GM23338 (cell line): ENCODE measurements at regions not wholly inside any gene's neighbourhood (a gene's known extent, or its start where the extent isn't known, plus 50 kb on each side); places are given as distances from the start of the nearest gene placed in this dataset.
"Not testable (repeated sequence)": the region's sequence is repeated elsewhere in the genome, so short reads cannot be mapped to it uniquely, and the experiment has no call there.

Experiments
- ATAC-seq: fragments of 200-7000 bp; cut with Tn5 transposase; 3 replicates; pipeline ENCODE4 v1.9.1; 2020
- DNase-seq: peaks from one replicate; pipeline ENCODE4 v3.0.0-alpha.2; 2015; ENCODE audit warnings: low spot score
- H2AFZ ChIP-seq: fragments of 200-600 bp; sonication (generic); 2 replicates; pipeline ENCODE4 v1.8.0; 2016; ENCODE audit warnings: antibody characterized with exemption, mild to moderate bottlenecking, moderate library complexity
- H3F3A ChIP-seq: fragments of 200-600 bp; sonication (generic); replicated peaks from 2 replicates; pipeline ENCODE4 v1.8.0; 2017; ENCODE audit warnings: antibody characterized with exemption, mixed run types, low read depth
- H3K27ac ChIP-seq: fragments of 200-600 bp; sonication (generic); 2 replicates; pipeline ENCODE4 v1.6.1; 2016; ENCODE audit warnings: low read depth
- H3K27me3 ChIP-seq: fragments of 200-600 bp; sonication (generic); 2 replicates; pipeline ENCODE4 v1.8.0; 2016; ENCODE audit warnings: mild to moderate bottlenecking, mixed run types, moderate library complexity; ENCODE audit not compliant: insufficient read depth
- H3K36me3 ChIP-seq: fragments of 200-600 bp; sonication (generic); 2 replicates; pipeline ENCODE4 v1.8.0; 2016; ENCODE audit warnings: mild to moderate bottlenecking; ENCODE audit not compliant: insufficient read depth
- H3K4me1 ChIP-seq: fragments of 200-600 bp; sonication (generic); 2 replicates; pipeline ENCODE4 v1.8.0; 2016; ENCODE audit warnings: mild to moderate bottlenecking, moderate library complexity; ENCODE audit not compliant: insufficient read depth
- H3K4me2 ChIP-seq: fragments of 200-600 bp; sonication (generic); 2 replicates; pipeline ENCODE4 v1.7.1; 2017; ENCODE audit warnings: mixed run types
- H3K4me3 ChIP-seq: fragments of 200-600 bp; sonication (generic); 2 replicates; pipeline ENCODE4 v1.6.1; 2016; ENCODE audit warnings: mixed run types
- H3K79me2 ChIP-seq: fragments of 200-600 bp; sonication (generic); replicated peaks from 2 replicates; pipeline ENCODE4 v1.8.0; 2017; ENCODE audit warnings: mild to moderate bottlenecking; ENCODE audit not compliant: insufficient read depth
- H3K9me2 ChIP-seq: fragments of 200-600 bp; sonication (generic); 2 replicates; pipeline ENCODE4 v1.8.0; 2017; ENCODE audit not compliant: insufficient read depth
- H4K20me1 ChIP-seq: fragments of 200-600 bp; sonication (generic); replicated peaks from 2 replicates; pipeline ENCODE4 v1.8.0; 2017; ENCODE audit warnings: mild to moderate bottlenecking; ENCODE audit not compliant: insufficient read depth
- H3K27ac Mint-ChIP-seq: 2 replicates; pipeline ENCODE4 v1.8.0; 2020; ENCODE audit warnings: inconsistent platforms, mild to moderate bottlenecking, moderate library complexity, mixed read lengths
- H3K27me3 Mint-ChIP-seq: 3 replicates; pipeline ENCODE4 v1.8.0; 2022; ENCODE audit warnings: low read depth, mild to moderate bottlenecking, moderate library complexity, mixed read lengths, inconsistent platforms; ENCODE audit not compliant: insufficient read depth, poor library complexity
- H3K36me3 Mint-ChIP-seq: 3 replicates; pipeline ENCODE4 v1.8.0; 2021; ENCODE audit warnings: low read depth, mild to moderate bottlenecking, inconsistent platforms, moderate library complexity, mixed read lengths
- H3K4me1 Mint-ChIP-seq: 3 replicates; pipeline ENCODE4 v1.8.0; 2020; ENCODE audit warnings: mild to moderate bottlenecking, inconsistent platforms, mixed read lengths
- H3K4me3 Mint-ChIP-seq: 3 replicates; pipeline ENCODE4 v1.8.0; 2021; ENCODE audit warnings: moderate library complexity, mild to moderate bottlenecking, inconsistent platforms, mixed read lengths
- H3K9me3 Mint-ChIP-seq: 3 replicates; pipeline ENCODE4 v1.8.0; 2020; ENCODE audit warnings: moderate library complexity, mild to moderate bottlenecking, inconsistent platforms, mixed read lengths
- TF ChIP-seq, protein P1 (sequence below): fragments of 250-450 bp; sonication (Bioruptor Pico); IDR thresholded peaks from 2 replicates; pipeline ENCODE4 v1.5.0; 2020; ENCODE audit warnings: mild to moderate bottlenecking, moderate library complexity

DNA sequence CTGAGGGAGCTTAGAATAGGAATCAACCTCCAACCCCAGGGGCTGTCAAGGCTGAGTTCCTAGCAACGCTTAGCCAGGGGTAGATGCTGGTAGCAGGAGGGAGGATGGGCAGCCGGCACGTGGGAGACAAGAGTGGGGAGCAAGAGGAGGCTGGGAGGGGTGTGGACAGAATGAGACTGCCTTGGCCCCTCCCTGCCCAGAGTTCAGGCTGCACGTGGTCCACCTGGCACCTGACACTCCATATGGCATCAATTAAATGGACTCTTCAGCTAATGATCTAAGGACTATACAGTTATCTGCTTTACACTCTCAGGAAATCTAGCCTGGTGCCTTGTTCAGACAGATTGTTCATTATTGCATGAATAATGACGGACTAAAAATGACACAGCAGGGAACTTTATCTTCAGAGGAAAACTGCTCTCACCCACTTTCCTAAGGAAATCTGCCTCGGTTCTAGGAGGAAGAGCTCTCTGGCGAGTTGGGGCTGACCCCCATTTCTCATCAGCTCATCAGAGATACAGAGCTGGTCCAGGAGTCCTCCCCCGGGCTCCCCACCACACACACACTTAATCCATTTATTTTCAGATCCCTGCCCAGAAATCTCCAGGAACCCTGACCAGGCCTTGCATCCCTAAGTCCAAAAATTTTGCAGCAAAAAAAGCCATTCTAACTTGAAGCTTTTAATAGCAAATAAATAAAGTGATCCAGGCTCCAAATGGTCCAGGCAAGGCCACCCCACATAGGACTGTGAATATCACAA lies 102.1 kb upstream of the CDC42EP3 start (continued):
- TF ChIP-seq, protein P1, sequence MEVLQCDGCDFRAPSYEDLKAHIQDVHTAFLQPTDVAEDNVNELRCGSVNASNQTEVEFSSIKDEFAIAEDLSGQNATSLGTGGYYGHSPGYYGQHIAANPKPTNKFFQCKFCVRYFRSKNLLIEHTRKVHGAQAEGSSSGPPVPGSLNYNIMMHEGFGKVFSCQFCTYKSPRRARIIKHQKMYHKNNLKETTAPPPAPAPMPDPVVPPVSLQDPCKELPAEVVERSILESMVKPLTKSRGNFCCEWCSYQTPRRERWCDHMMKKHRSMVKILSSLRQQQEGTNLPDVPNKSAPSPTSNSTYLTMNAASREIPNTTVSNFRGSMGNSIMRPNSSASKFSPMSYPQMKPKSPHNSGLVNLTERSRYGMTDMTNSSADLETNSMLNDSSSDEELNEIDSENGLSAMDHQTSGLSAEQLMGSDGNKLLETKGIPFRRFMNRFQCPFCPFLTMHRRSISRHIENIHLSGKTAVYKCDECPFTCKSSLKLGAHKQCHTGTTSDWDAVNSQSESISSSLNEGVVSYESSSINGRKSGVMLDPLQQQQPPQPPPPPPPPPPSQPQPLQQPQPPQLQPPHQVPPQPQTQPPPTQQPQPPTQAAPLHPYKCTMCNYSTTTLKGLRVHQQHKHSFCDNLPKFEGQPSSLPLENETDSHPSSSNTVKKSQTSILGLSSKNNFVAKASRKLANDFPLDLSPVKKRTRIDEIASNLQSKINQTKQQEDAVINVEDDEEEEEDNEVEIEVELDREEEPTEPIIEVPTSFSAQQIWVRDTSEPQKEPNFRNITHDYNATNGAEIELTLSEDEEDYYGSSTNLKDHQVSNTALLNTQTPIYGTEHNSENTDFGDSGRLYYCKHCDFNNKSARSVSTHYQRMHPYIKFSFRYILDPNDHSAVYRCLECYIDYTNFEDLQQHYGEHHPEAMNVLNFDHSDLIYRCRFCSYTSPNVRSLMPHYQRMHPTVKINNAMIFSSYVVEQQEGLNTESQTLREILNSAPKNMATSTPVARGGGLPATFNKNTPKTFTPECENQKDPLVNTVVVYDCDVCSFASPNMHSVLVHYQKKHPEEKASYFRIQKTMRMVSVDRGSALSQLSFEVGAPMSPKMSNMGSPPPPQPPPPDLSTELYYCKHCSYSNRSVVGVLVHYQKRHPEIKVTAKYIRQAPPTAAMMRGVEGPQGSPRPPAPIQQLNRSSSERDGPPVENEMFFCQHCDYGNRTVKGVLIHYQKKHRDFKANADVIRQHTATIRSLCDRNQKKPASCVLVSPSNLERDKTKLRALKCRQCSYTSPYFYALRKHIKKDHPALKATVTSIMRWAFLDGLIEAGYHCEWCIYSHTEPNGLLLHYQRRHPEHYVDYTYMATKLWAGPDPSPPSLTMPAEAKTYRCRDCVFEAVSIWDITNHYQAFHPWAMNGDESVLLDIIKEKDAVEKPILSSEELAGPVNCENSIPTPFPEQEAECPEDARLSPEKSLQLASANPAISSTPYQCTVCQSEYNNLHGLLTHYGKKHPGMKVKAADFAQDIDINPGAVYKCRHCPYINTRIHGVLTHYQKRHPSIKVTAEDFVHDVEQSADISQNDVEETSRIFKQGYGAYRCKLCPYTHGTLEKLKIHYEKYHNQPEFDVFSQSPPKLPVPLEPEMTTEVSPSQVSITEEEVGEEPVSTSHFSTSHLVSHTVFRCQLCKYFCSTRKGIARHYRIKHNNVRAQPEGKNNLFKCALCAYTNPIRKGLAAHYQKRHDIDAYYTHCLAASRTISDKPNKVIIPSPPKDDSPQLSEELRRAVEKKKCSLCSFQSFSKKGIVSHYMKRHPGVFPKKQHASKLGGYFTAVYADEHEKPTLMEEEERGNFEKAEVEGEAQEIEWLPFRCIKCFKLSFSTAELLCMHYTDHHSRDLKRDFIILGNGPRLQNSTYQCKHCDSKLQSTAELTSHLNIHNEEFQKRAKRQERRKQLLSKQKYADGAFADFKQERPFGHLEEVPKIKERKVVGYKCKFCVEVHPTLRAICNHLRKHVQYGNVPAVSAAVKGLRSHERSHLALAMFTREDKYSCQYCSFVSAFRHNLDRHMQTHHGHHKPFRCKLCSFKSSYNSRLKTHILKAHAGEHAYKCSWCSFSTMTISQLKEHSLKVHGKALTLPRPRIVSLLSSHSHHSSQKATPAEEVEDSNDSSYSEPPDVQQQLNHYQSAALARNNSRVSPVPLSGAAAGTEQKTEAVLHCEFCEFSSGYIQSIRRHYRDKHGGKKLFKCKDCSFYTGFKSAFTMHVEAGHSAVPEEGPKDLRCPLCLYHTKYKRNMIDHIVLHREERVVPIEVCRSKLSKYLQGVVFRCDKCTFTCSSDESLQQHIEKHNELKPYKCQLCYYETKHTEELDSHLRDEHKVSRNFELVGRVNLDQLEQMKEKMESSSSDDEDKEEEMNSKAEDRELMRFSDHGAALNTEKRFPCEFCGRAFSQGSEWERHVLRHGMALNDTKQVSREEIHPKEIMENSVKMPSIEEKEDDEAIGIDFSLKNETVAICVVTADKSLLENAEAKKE: no peak

DNA sequence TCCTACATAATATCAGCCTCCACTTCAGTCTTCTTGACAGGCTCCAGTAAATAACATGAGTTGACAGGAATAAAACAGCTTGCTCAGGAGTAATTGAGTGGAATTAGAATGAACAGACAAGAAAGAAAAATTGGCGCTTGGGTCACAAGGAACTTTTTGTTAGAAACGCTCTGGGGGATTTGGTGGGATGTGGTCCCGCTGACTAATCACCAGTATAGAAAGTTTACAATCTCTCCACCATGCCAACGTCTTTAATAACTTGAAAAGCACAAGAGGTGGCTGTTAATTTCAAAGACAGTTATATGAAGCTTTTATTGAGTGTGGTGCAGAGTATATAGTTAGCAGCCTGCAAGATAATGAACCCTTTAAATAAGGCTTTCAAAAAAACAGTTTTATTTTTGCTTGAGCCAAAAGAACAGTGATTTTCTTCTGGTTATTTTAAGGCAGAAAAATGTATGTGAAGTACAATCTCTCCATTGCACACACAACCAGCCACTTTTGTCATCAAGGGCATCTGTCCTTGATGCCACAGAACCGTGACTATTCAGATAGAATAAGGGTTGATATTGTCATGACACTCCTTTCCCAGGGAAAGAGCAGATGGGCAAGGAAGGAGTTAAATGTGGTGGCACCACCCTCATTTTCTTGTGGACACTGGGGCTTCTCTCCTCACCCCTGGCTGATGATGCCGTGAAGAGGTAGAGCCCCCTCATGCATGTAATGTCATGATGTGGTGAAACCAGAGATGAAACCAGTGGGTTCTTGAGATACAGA lies 102.9 kb upstream of the CDC42EP3 start:
- not testable (repeated sequence) for H3K27me3 ChIP-seq, H3K27ac ChIP-seq, H3K4me1 ChIP-seq, H3K9me2 ChIP-seq, H3K27me3 Mint-ChIP-seq, DNase-seq, H3K36me3 ChIP-seq, H3F3A ChIP-seq, H3K4me2 ChIP-seq, H4K20me1 ChIP-seq, H2AFZ ChIP-seq, H3K27ac Mint-ChIP-seq, H3K4me3 Mint-ChIP-seq, H3K79me2 ChIP-seq, ATAC-seq, H3K4me1 Mint-ChIP-seq, H3K4me3 ChIP-seq
- Mint-ChIP-seq H3K9me3 (peaks cover 26% of the 10 kb centered on the region), H3K36me3 (peaks cover 14% of the 10 kb centered on the region)
